Breast epithelium (tissue), 4 donors: ENCODE measurements at regions not wholly inside any gene's neighbourhood (a gene's known extent, or its start where the extent isn't known, plus 50 kb on each side); places are given as distances from the start of the nearest gene placed in this dataset.

Experiments used
- DNase-seq, 2 donors: peaks; one replicate each; pipeline ENCODE4 v3.0.0-alpha.2; 2019; ENCODE audit warnings: low spot score in 2 of 2
- H3K27ac ChIP-seq, 2 donors: fragments of 200-600 bp; sonication (generic) in 1 of 2; one replicate each; pipeline ENCODE4 v1.5.1; 2016 to 2019; ENCODE audit warnings: mild to moderate bottlenecking in 1 of 2
- H3K27me3 ChIP-seq, 2 donors: fragments of 200-600 bp; sonication (generic) in 1 of 2; one replicate each; pipeline versions ENCODE4 v1.5.1 to v1.6.0; 2017 to 2019; ENCODE audit warnings: control low read depth in 1 of 2, mild to moderate bottlenecking in 1 of 2
- H3K36me3 ChIP-seq: fragments of 200-600 bp; one replicate; pipeline ENCODE4 v1.5.1; 2019
- H3K4me1 ChIP-seq, 2 donors: fragments of 200-600 bp; sonication (generic); one replicate each; pipeline ENCODE4 v1.5.1; 2016 to 2019; ENCODE audit warnings: control low read depth in 1 of 2
- H3K4me3 ChIP-seq, 3 donors: fragments of 200-600 bp; sonication (generic); 1 replicate in 2 of 3; 2 replicates in 1 of 3; pipeline ENCODE4 v1.5.1; 2016 to 2019; ENCODE audit warnings: mild to moderate bottlenecking in 3 of 3, moderate library complexity in 2 of 3
- H3K9me3 ChIP-seq, 2 donors: fragments of 200-600 bp; sonication (generic) in 1 of 2; one replicate each; pipeline ENCODE4 v1.5.1; 2016 to 2019; ENCODE audit warnings: control low read depth in 1 of 2
- CTCF ChIP-seq, 3 donors: fragments of 450-650 bp; IDR thresholded peaks; one replicate each; pipeline ENCODE4 v1.5.1; 2016 to 2017; ENCODE audit warnings: antibody characterized with exemption in 3 of 3, mild to moderate bottlenecking in 3 of 3, moderate library complexity in 3 of 3
- POLR2A ChIP-seq: fragments of 450-650 bp; IDR thresholded peaks from one replicate; pipeline ENCODE4 v1.6.1; 2016; ENCODE audit warnings: antibody characterized with exemption, mild to moderate bottlenecking, moderate library complexity
- POLR2AphosphoS5 ChIP-seq, 3 donors: sonication (generic); formaldehyde crosslinking; IDR thresholded peaks; one replicate each; pipeline ENCODE4 v1.6.1; 2017; ENCODE audit warnings: antibody characterized with exemption in 3 of 3
- intact Hi-C: fragments of 100-400 bp; cut with DNase I; formaldehyde crosslinking; loops from one replicate; pipeline ENCODE4 v1.15.1; 2023; ENCODE audit warnings: low total_unique reads

- DNase-seq = no peak
- no peak overlapping the region for H3K4me3 ChIP-seq
- H3K27ac ChIP-seq = no peak overlapping the region
- no peaks in the 10 kb centered on the region for H3K36me3 ChIP-seq
- no peaks in the 10 kb centered on the region for H3K9me3 ChIP-seq
- no peaks in the 10 kb centered on the region for H3K4me1 ChIP-seq
- no peak for TF ChIP-seq POLR2A
- TF ChIP-seq POLR2AphosphoS5 (IDR thresholded peaks at IDR 0.05) = no peak
- TF ChIP-seq CTCF (IDR thresholded peaks at IDR 0.05) = no peak
- no peaks in the 10 kb centered on the region for H3K27me3 ChIP-seq
- intact Hi-C loops = no loop called here
These were observed 112.0 kb downstream of the SOX2 start for GRCh38 chr3:181823716-181824115.

GRCh38 chr3:181824961-181825360 is 113.2 kb downstream of the SOX2 start:
- intact Hi-C loops = no loop called here
- no peak for DNase-seq
- Histone ChIP-seq H3K9me3 (no peaks in the 10 kb centered on the region), H3K4me3 (no peak overlapping the region), H3K27ac (no peak overlapping the region), H3K4me1 (no peaks in the 10 kb centered on the region), H3K36me3 (no peaks in the 10 kb centered on the region), H3K27me3 (no peaks in the 10 kb centered on the region)
- no peak for TF ChIP-seq CTCF (IDR thresholded peaks at IDR 0.05)
- no peak for TF ChIP-seq POLR2A
- no peak for TF ChIP-seq POLR2AphosphoS5 (IDR thresholded peaks at IDR 0.05)

- no peaks in the 10 kb centered on the region for H3K36me3 ChIP-seq
- H3K27me3 ChIP-seq = no peaks in the 10 kb centered on the region
- no peak for TF ChIP-seq CTCF (IDR thresholded peaks at IDR 0.05)
- no peak for TF ChIP-seq POLR2A
- TF ChIP-seq POLR2AphosphoS5 (IDR thresholded peaks at IDR 0.05) = no peak
- H3K4me3 ChIP-seq = no peak overlapping the region
- no peak for DNase-seq
- intact Hi-C loops = no loop called here
- H3K27ac ChIP-seq = no peak overlapping the region
- H3K9me3 ChIP-seq = no peaks in the 10 kb centered on the region
- no peaks in the 10 kb centered on the region for H3K4me1 ChIP-seq
These were observed 127.6 kb downstream of the SOX2 start for GRCh38 chr3:181839039-181839915.

- no peaks in the 10 kb centered on the region for H3K4me1 ChIP-seq
- no peaks in the 10 kb centered on the region for H3K9me3 ChIP-seq
- intact Hi-C loops = no loop called here
- TF ChIP-seq CTCF (IDR thresholded peaks at IDR 0.05) = no peak
- TF ChIP-seq POLR2A = no peak
- TF ChIP-seq POLR2AphosphoS5 (IDR thresholded peaks at IDR 0.05) = no peak
- H3K27me3 ChIP-seq = no peaks in the 10 kb centered on the region
- no peaks in the 10 kb centered on the region for H3K36me3 ChIP-seq
- no peak overlapping the region for H3K4me3 ChIP-seq
- no peak for DNase-seq
- no peak overlapping the region for H3K27ac ChIP-seq
These were observed 128.2 kb downstream of the SOX2 start for GRCh38 chr3:181839916-181840297.

- TF ChIP-seq POLR2A = no peak
- TF ChIP-seq CTCF (IDR thresholded peaks at IDR 0.05) = no peak
- TF ChIP-seq POLR2AphosphoS5 (IDR thresholded peaks at IDR 0.05) = no peak
- intact Hi-C loops = no loop called here
- H3K4me3 ChIP-seq = no peak overlapping the region
- H3K27ac ChIP-seq = no peak overlapping the region
- H3K27me3 ChIP-seq = no peaks in the 10 kb centered on the region
- no peaks in the 10 kb centered on the region for H3K9me3 ChIP-seq
- no peaks in the 10 kb centered on the region for H3K4me1 ChIP-seq
- H3K36me3 ChIP-seq = no peaks in the 10 kb centered on the region
- DNase-seq = no peak
These were observed 132.5 kb downstream of the SOX2 start for GRCh38 chr3:181844211-181844610.
